ENCODE measurements at regions not wholly inside any gene's neighbourhood (a gene's known extent, or its start where the extent isn't known, plus 50 kb on each side); places are given as distances from the start of the nearest gene placed in this dataset.

- TF ChIP-seq, protein P1, sequence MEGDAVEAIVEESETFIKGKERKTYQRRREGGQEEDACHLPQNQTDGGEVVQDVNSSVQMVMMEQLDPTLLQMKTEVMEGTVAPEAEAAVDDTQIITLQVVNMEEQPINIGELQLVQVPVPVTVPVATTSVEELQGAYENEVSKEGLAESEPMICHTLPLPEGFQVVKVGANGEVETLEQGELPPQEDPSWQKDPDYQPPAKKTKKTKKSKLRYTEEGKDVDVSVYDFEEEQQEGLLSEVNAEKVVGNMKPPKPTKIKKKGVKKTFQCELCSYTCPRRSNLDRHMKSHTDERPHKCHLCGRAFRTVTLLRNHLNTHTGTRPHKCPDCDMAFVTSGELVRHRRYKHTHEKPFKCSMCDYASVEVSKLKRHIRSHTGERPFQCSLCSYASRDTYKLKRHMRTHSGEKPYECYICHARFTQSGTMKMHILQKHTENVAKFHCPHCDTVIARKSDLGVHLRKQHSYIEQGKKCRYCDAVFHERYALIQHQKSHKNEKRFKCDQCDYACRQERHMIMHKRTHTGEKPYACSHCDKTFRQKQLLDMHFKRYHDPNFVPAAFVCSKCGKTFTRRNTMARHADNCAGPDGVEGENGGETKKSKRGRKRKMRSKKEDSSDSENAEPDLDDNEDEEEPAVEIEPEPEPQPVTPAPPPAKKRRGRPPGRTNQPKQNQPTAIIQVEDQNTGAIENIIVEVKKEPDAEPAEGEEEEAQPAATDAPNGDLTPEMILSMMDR (conservative IDR thresholded peaks at IDR 0.05 in 1 of 2, IDR thresholded peaks at IDR 0.05 in 1 of 2; ENCODE audit: low read depth in 1 of 2, low read length in 2 of 2), result no peak
- no peak for TF ChIP-seq EZH2 (IDR thresholded peaks at IDR 0.05; ENCODE audit: low read length, missing control alignments)
Measured at GRCh38 chr10:29204070-29204800, 84.6 kb upstream of the LYZL1 start.

All from fibroblast of lung (primary cell).